Sigmoid colon (tissue), 3 donors: ENCODE measurements at regions not wholly inside any gene's neighbourhood (a gene's known extent, or its start where the extent isn't known, plus 50 kb on each side); places are given as distances from the start of the nearest gene placed in this dataset.

ENCODE experiments used
- POLR2A ChIP-seq, 2 donors: fragments of 450-650 bp; IDR thresholded peaks; one replicate each; pipeline ENCODE4 v1.6.1; 2016; ENCODE audit warnings: antibody characterized with exemption in 2 of 2, mild to moderate bottlenecking in 2 of 2, moderate library complexity in 2 of 2
- TF ChIP-seq, protein P1 (sequence below), 4 experiments: fragments of 450-650 bp in 3 of 4; fragments of 200-600 bp in 1 of 4; IDR thresholded peaks; one replicate each; pipeline ENCODE4 v1.5.1; 2016 to 2019; ENCODE audit warnings: antibody characterized with exemption in 4 of 4, mild to moderate bottlenecking in 3 of 4, moderate library complexity in 2 of 4

DNA sequence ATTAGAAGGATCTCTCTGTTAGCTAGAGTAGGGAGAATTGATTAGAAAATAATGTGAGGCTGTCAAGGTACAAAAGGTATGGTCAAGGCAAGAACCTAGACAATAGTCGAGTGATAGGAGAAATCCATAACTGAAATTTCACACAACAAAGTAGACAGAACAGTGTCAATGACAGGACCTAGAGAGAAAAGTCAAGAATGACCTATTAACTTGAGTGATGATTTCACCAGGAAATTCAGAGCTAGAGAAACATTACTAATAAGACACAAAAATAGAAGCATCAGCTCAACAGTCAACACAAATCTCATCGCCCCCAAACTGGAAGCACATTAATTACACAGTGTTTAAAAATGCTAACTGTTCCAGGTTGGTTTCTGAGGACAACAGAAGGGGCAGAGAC lies 532.4 kb downstream of the CDH10 start:
- TF ChIP-seq, protein P1, sequence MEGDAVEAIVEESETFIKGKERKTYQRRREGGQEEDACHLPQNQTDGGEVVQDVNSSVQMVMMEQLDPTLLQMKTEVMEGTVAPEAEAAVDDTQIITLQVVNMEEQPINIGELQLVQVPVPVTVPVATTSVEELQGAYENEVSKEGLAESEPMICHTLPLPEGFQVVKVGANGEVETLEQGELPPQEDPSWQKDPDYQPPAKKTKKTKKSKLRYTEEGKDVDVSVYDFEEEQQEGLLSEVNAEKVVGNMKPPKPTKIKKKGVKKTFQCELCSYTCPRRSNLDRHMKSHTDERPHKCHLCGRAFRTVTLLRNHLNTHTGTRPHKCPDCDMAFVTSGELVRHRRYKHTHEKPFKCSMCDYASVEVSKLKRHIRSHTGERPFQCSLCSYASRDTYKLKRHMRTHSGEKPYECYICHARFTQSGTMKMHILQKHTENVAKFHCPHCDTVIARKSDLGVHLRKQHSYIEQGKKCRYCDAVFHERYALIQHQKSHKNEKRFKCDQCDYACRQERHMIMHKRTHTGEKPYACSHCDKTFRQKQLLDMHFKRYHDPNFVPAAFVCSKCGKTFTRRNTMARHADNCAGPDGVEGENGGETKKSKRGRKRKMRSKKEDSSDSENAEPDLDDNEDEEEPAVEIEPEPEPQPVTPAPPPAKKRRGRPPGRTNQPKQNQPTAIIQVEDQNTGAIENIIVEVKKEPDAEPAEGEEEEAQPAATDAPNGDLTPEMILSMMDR (IDR thresholded peaks at IDR 0.05) = no peak
- TF ChIP-seq POLR2A (IDR thresholded peaks at IDR 0.05) = no peak
